Endodermal cell (in vitro differentiated cells): ENCODE measurements at regions not wholly inside any gene's neighbourhood (a gene's known extent, or its start where the extent isn't known, plus 50 kb on each side); places are given as distances from the start of the nearest gene placed in this dataset.
A peak's percentile ranks its signal among the peaks of the same experiment; 100 is the strongest.

Experiments
- DNase-seq: peaks from one replicate; pipeline ENCODE4 v3.0.0-alpha.2; 2017
- H3K27ac ChIP-seq: 2 replicates; pipeline ENCODE4 v1.5.1; 2013; ENCODE audit warnings: mild to moderate bottlenecking, low read depth, low read length, moderate library complexity
- H3K27me3 ChIP-seq: 2 replicates; pipeline ENCODE4 v1.6.1; 2013; ENCODE audit warnings: mild to moderate bottlenecking, low read length, moderate library complexity; ENCODE audit not compliant: insufficient read depth, control insufficient read depth, poor library complexity, severe bottlenecking
- H3K36me3 ChIP-seq: 2 replicates; pipeline ENCODE4 v1.7.0; 2013; ENCODE audit warnings: mild to moderate bottlenecking, low read length, moderate library complexity; ENCODE audit not compliant: control insufficient read depth, insufficient read depth
- H3K4me1 ChIP-seq: one replicate; pipeline ENCODE4 v1.7.0; 2013; ENCODE audit warnings: low read length; ENCODE audit not compliant: control insufficient read depth, insufficient read depth
- H3K4me3 ChIP-seq: 2 replicates; pipeline ENCODE4 v1.5.1; 2013; ENCODE audit warnings: mild to moderate bottlenecking, low read length, moderate library complexity
- H3K9ac ChIP-seq: 2 replicates; pipeline ENCODE4 v1.6.1; 2013; ENCODE audit warnings: mild to moderate bottlenecking, low read length, moderate library complexity; ENCODE audit not compliant: poor library complexity, severe bottlenecking; ENCODE audit errors: extremely low read depth
- H3K9me3 ChIP-seq: 2 replicates; pipeline ENCODE4 v1.6.1; 2013; ENCODE audit warnings: mild to moderate bottlenecking, low read length, moderate library complexity; ENCODE audit not compliant: control insufficient read depth
- H3K27ac Mint-ChIP-seq: 2 replicates; pipeline ENCODE4 v1.8.0; 2020; ENCODE audit warnings: mixed read lengths
- H3K27me3 Mint-ChIP-seq: 2 replicates; pipeline ENCODE4 v1.8.0; 2021; ENCODE audit warnings: mild to moderate bottlenecking, mixed read lengths; ENCODE audit not compliant: insufficient read depth
- H3K36me3 Mint-ChIP-seq: 2 replicates; pipeline ENCODE4 v1.8.0; 2020; ENCODE audit warnings: low read depth, mixed read lengths
- H3K4me1 Mint-ChIP-seq: 2 replicates; pipeline ENCODE4 v1.8.0; 2020; ENCODE audit warnings: mixed read lengths
- H3K4me3 Mint-ChIP-seq: 2 replicates; pipeline ENCODE4 v1.8.0; 2020; ENCODE audit warnings: mild to moderate bottlenecking, moderate library complexity, mixed read lengths
- H3K9me3 Mint-ChIP-seq: 2 replicates; pipeline ENCODE4 v1.8.0; 2020; ENCODE audit warnings: mild to moderate bottlenecking, mixed read lengths
- CTCF ChIP-seq: fragments of 200-600 bp; sonication (generic); conservative IDR thresholded peaks from 2 replicates; pipeline ENCODE4 v1.5.0; 2021; ENCODE audit warnings: antibody characterized with exemption, mild to moderate bottlenecking
- WGBS, 2 experiments: methylation state at CpG; one replicate each; pipeline versions ENCODE4 v1.1.5 to v1.1.7; 2013; ENCODE audit warnings: missing lambda C conversion rate in 2 of 2, mixed read lengths in 1 of 2; ENCODE audit not compliant: insufficient coverage in 1 of 2, insufficient read length in 1 of 2; 5-methylcytosine and 5-hydroxymethylcytosine counted together

- 95 to 100% methylated on average over 2 of the region's 2 CpGs for WGBS, 2 experiments
- Histone ChIP-seq H3K4me1 (no peaks in the 10 kb centered on the region), H3K27me3 (no peaks in the 10 kb centered on the region), H3K27ac (no peak overlapping the region), H3K9ac (no peak overlapping the region), H3K36me3 (no peaks in the 10 kb centered on the region), H3K4me3 (no peak overlapping the region), H3K9me3 (no peaks in the 10 kb centered on the region)
- TF ChIP-seq CTCF, result no peak
- no peak overlapping the region for H3K27ac Mint-ChIP-seq
- H3K27me3 Mint-ChIP-seq, result peaks cover 5% of the 10 kb centered on the region
- DNase-seq, result no peak
- peaks cover 1% of the 10 kb centered on the region for H3K4me1 Mint-ChIP-seq
- H3K9me3 Mint-ChIP-seq, result peaks cover 14% of the 10 kb centered on the region
- no peak overlapping the region for H3K4me3 Mint-ChIP-seq
- no peaks in the 10 kb centered on the region for H3K36me3 Mint-ChIP-seq
Observed at GRCh38 chrX:121259170-121259569, 211.8 kb downstream of the GLUD2 start.

- H3K9me3 Mint-ChIP-seq, result peaks cover 14% of the 10 kb centered on the region
- no peak overlapping the region for H3K4me3 Mint-ChIP-seq
- no peak for TF ChIP-seq CTCF
- Histone ChIP-seq H3K4me3 (no peak overlapping the region), H3K4me1 (no peaks in the 10 kb centered on the region), H3K27ac (peak overlapping the region; percentile 60), H3K36me3 (no peaks in the 10 kb centered on the region), H3K27me3 (no peaks in the 10 kb centered on the region), H3K9me3 (no peaks in the 10 kb centered on the region), H3K9ac (no peak overlapping the region)
- 61% methylated on average over 2 of the region's 2 CpGs; no CpG with 5 or more reads in 1 of the 2 experiments for WGBS, 2 experiments
- peaks cover 5% of the 10 kb centered on the region for H3K27me3 Mint-ChIP-seq
- no peak for DNase-seq
- H3K27ac Mint-ChIP-seq, result no peak overlapping the region
- peaks cover 1% of the 10 kb centered on the region for H3K4me1 Mint-ChIP-seq
- H3K36me3 Mint-ChIP-seq, result no peaks in the 10 kb centered on the region
Observed at GRCh38 chrX:121260596-121261240, 213.3 kb downstream of the GLUD2 start.

GRCh38 chrX:121283921-121284320 is 236.5 kb downstream of the GLUD2 start:
- H3K36me3 ChIP-seq, result no peaks in the 10 kb centered on the region
- TF ChIP-seq CTCF, result no peak
- Mint-ChIP-seq H3K9me3 (peaks cover 50% of the 10 kb centered on the region), H3K27me3 (peaks cover 5% of the 10 kb centered on the region), H3K36me3 (no peaks in the 10 kb centered on the region), H3K4me3 (no peak overlapping the region), H3K27ac (no peak overlapping the region), H3K4me1 (no peaks in the 10 kb centered on the region)
- 100% methylated on average over 3 of the region's 3 CpGs; no CpG with 5 or more reads in 1 of the 2 experiments for WGBS, 2 experiments
- H3K9me3 ChIP-seq, result no peaks in the 10 kb centered on the region
- no peak overlapping the region for H3K4me3 ChIP-seq
- no peak overlapping the region for H3K27ac ChIP-seq
- H3K9ac ChIP-seq, result no peak overlapping the region
- no peaks in the 10 kb centered on the region for H3K27me3 ChIP-seq
- H3K4me1 ChIP-seq, result no peaks in the 10 kb centered on the region
- no peak for DNase-seq
